HL-60 (cell line): ENCODE measurements at regions not wholly inside any gene's neighbourhood (a gene's known extent, or its start where the extent isn't known, plus 50 kb on each side); places are given as distances from the start of the nearest gene placed in this dataset.

Experiments
- POLR2AphosphoS5 ChIP-seq: IDR thresholded peaks from 2 replicates; pipeline ENCODE4 v1.6.1; 2012; ENCODE audit warnings: low read depth
- TF ChIP-seq, protein P1 (sequence below): IDR thresholded peaks from one replicate; pipeline ENCODE4 v1.5.1; 2011; ENCODE audit warnings: low read length, control low read depth, inconsistent platforms; ENCODE audit not compliant: insufficient read depth

GRCh38 chr7:46281071-46281470, 360.0 kb upstream of the IGFBP3 start:
- TF ChIP-seq, protein P1, sequence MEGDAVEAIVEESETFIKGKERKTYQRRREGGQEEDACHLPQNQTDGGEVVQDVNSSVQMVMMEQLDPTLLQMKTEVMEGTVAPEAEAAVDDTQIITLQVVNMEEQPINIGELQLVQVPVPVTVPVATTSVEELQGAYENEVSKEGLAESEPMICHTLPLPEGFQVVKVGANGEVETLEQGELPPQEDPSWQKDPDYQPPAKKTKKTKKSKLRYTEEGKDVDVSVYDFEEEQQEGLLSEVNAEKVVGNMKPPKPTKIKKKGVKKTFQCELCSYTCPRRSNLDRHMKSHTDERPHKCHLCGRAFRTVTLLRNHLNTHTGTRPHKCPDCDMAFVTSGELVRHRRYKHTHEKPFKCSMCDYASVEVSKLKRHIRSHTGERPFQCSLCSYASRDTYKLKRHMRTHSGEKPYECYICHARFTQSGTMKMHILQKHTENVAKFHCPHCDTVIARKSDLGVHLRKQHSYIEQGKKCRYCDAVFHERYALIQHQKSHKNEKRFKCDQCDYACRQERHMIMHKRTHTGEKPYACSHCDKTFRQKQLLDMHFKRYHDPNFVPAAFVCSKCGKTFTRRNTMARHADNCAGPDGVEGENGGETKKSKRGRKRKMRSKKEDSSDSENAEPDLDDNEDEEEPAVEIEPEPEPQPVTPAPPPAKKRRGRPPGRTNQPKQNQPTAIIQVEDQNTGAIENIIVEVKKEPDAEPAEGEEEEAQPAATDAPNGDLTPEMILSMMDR: no peak
- TF ChIP-seq POLR2AphosphoS5: no peak
